ENCODE measurements at regions not wholly inside any gene's neighbourhood (a gene's known extent, or its start where the extent isn't known, plus 50 kb on each side); places are given as distances from the start of the nearest gene placed in this dataset.

- no peak overlapping the region for H3K27ac ChIP-seq (ENCODE audit: insufficient read length, low read depth, low read length)
- no peak overlapping the region for H3K23ac ChIP-seq (ENCODE audit: insufficient read length, low read depth, low read length)
- H4K8ac ChIP-seq (replicated peaks; ENCODE audit: insufficient read length, low read depth, low read length): no peak overlapping the region
- no peak overlapping the region for H3K4me2 ChIP-seq (ENCODE audit: insufficient read depth, insufficient read length, low read length)
- no peak overlapping the region for H4K5ac ChIP-seq (ENCODE audit: insufficient read length, low read depth, low read length)
- no peaks in the 10 kb centered on the region for H3K79me1 ChIP-seq (ENCODE audit: insufficient read depth, low read depth, low read length, poor library complexity, severe bottlenecking)
- H3K27me3 ChIP-seq (ENCODE audit: insufficient read depth, low read length): no peaks in the 10 kb centered on the region
- Mint-ChIP-seq H3K27ac (no peak overlapping the region), H3K36me3 (ENCODE audit: insufficient read depth in 1 of 3, low read depth in 3 of 3) (no peaks in the 10 kb centered on the region; a peak in 1 of 7 replicates), H3K27me3 (ENCODE audit: low read depth) (no peaks in the 10 kb centered on the region), H3K4me1 (peaks cover 4 to 8% of the 10 kb centered on the region in 2 experiments), H3K4me3 (no peak overlapping the region), H3K9me3 (no peaks in the 10 kb centered on the region)
- no peak overlapping the region for H2BK12ac ChIP-seq (ENCODE audit: insufficient read length, low read depth, low read length)
- no peaks in the 10 kb centered on the region for H4K20me1 ChIP-seq (ENCODE audit: control insufficient read depth, insufficient read depth, insufficient read length)
- H3K9me3 ChIP-seq (ENCODE audit: control insufficient read depth, low read depth, low read length): no peaks in the 10 kb centered on the region
- WGBS (ENCODE audit: extremely low coverage, insufficient read length, low lambda C conversion rate): no CpG with 5 or more reads among the region's 2 CpGs
- no peak overlapping the region for H3K56ac ChIP-seq (ENCODE audit: insufficient read length, low read depth, low read length)
- no peak overlapping the region for H2BK20ac ChIP-seq (ENCODE audit: low read depth, low read length, poor library complexity, severe bottlenecking)
- H3K79me2 ChIP-seq (ENCODE audit: insufficient read depth, low read length): no peaks in the 10 kb centered on the region
- no peak overlapping the region for H4K91ac ChIP-seq (ENCODE audit: insufficient read length, low read depth, low read length)
- TF ChIP-seq CTCF (conservative IDR thresholded peaks at IDR 0.05): no peak
- no peak overlapping the region for H2AK5ac ChIP-seq (ENCODE audit: insufficient read length, low read length)
- H2BK15ac ChIP-seq (ENCODE audit: low read depth, low read length): no peak overlapping the region
- H3K4ac ChIP-seq (ENCODE audit: low read depth, low read length): no peak overlapping the region
- H3K4me1 ChIP-seq (ENCODE audit: insufficient read depth, low read length): no peaks in the 10 kb centered on the region; the same call in 1 of the 2 replicates
- no peak overlapping the region for H2AFZ ChIP-seq (ENCODE audit: low read length)
- no peaks in the 10 kb centered on the region for H3K23me2 ChIP-seq (ENCODE audit: insufficient read length, low read depth, low read length, poor library complexity, severe bottlenecking)
- no peak overlapping the region for H3K14ac ChIP-seq (ENCODE audit: insufficient read depth, low read length)
- H2BK5ac ChIP-seq (ENCODE audit: insufficient read length, low read length): no peak overlapping the region
- no peak overlapping the region for H3T11ph ChIP-seq (ENCODE audit: low read length)
- DNase-seq: no peak
- H3K18ac ChIP-seq (ENCODE audit: insufficient read length, low read depth, low read length): no peak overlapping the region
- no peak overlapping the region for H3K9ac ChIP-seq (ENCODE audit: extremely low read depth, insufficient read length, low read length)
- no peak overlapping the region for H2BK120ac ChIP-seq (ENCODE audit: low read depth, low read length, poor library complexity, severe bottlenecking)
Observed at GRCh38 chr1:218101409-218101808, 183.7 kb upstream of the RRP15 start.

Measured in H9 (cell line).